Activated T-cell treated with anti-CD3 and anti-CD28 coated beads for 1 hour (primary cell): ENCODE measurements at regions not wholly inside any gene's neighbourhood (a gene's known extent, or its start where the extent isn't known, plus 50 kb on each side); places are given as distances from the start of the nearest gene placed in this dataset.
A peak's percentile ranks its signal among the peaks of the same experiment; 100 is the strongest.

Source experiments
- DNase-seq: peaks from one replicate; pipeline ENCODE4 v3.0.0-alpha.2; 2020; ENCODE audit warnings: low read depth

DNA sequence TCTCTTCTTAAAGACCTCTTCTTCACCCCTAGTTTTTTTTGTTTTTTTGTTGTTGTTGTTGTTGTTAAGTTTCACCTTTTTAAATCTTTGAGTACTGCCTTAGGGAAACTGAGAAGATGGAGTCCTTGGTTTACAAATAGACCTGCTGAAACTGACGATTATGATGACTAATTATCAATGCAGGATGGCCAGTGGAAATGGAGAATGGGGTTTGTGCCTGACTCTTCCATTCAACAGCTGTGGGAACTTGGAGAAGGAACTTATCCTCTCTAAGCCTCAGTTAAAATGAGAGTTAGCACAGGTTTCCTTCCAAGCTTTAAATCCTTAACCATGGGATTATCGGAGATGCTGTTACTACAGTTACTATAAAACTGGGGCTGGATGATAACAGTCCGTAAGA is 66.7 kb upstream of the PNMA1 start:
- no peak for DNase-seq

GRCh38 chr14:73780391-73780790 is 66.2 kb upstream of the PNMA1 start:
- no peak for DNase-seq

DNA sequence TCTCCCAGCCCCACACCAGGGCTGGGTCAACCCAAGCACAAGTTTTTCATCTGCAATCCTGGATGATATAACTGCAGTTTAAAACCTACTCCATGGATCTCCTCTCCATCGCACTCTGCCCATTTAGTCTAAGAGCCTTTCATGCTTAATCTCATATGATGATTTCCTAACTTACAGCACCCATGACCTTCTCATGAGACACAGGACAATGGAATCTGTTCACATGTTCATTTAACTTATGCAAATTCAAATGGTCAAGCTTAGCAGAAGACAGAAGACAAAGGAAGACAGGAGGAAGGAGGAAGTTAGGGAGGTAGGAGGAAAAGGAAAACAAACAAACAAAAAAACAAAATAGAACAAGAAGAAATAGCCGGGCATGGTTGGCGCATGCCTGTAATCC is 64.6 kb upstream of the PNMA1 start:
- DNase-seq: no peak

DNA sequence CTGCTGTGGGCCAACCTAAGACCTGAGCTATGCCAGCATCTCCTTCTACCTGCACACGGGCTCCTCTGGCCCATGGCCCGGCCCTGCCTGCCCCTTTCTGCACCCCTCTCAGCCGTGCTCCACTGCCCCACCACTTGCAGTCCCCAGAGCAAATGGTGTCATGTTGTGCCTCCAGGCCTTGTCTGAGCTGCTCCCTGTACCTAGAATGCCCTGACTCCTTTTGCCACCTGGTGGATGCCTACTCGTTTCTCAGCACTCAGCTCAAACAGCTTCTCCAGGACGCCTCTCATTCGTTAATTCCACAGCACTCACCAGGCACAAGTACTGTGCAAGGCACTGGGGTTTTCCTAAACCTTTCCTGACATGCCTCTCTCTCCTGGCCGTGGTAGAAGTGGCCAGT is 63.2 kb upstream of the PNMA1 start:
- no peak for DNase-seq

DNA sequence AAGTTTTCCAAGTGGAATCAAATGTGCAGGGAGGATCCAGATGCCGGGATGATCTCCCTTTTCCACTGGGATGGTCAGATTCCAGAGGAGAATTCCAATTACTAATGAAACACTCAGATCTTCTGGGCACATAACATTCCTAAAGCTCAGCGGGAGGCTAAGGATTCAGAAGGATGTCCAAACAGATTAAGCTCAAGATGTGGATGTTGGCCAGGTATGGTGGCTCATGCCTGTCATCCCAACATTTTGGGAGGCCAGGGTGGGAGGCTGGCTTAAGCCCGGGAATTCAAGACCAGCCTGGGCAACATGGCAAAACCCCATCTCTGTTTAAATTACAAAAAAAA is 62.0 kb upstream of the PNMA1 start:
- no peak for DNase-seq

DNA sequence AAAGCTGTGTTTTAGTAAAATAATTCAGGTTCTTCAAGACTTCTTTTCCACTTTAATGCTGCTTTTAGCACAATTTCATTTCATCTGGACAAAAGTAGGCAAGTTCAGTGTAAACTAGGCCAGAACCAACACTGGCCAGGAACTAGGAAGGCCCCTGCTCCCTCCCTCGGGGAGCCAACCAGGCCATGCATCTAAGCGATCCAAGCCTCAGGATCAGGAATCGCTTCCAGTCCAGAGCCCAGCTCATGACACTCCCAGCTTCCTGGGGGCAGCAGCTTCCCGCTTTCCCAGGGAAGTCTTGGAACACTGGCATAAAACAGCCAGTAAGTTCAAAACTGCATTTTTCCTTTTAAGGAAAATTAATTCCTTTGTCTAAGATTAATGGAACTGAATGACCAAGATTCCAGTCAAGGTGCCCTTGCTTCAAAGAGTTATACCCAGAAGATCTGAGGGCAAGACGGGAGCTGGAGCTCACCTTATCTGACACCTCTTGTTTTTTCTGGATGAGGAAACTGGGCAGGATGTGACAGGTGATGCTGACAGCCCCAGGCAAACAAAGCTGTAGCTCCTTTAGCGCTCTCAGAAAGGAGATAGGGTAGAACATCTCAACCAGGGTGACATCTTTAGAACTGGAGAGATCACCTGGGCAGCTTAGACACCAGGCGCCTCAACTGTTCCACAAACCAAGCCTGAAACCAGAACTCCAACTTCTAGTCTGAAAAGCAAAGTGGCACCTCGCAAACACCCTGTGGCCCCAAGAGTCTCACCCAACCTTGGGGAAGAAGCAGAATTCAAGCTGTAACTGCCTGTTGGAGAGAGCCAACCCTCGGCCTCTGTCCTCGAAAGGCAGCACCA is 61.4 kb upstream of the PNMA1 start:
- DNase-seq: no peak

- no peak for DNase-seq
Observed at GRCh38 chr14:73774671-73775070, 60.5 kb upstream of the PNMA1 start.

- DNase-seq: no peak
Observed at GRCh38 chr14:73774241-73774570, 60.0 kb upstream of the PNMA1 start.

GRCh38 chr14:73773441-73774240 is 59.5 kb upstream of the PNMA1 start:
- DNase-seq: no peak

GRCh38 chr14:73771848-73772638 is 57.9 kb upstream of the PNMA1 start:
- DNase-seq: peak; percentile 38

GRCh38 chr14:73770977-73771847 is 57.0 kb upstream of the PNMA1 start:
- DNase-seq: no peak

DNA sequence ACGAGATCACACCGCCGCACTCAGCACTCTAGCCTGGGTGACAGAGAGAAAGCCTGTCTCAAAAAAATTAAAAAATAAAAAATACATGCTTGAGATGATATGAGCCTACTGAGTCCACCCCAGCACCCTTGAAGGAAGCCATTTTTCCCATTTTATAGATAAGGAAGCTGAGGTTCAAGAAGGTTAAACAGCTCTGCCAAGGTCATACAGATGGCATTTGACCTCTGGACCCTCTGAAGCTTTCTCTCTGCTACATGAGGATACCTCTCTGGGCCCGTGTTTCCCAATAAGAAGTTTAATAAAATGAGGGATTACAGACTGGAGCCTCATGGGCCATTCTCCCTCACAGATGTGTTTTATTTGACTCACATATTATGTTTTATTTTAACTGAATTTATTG is 53.9 kb upstream of the PNMA1 start:
- no peak for DNase-seq

DNA sequence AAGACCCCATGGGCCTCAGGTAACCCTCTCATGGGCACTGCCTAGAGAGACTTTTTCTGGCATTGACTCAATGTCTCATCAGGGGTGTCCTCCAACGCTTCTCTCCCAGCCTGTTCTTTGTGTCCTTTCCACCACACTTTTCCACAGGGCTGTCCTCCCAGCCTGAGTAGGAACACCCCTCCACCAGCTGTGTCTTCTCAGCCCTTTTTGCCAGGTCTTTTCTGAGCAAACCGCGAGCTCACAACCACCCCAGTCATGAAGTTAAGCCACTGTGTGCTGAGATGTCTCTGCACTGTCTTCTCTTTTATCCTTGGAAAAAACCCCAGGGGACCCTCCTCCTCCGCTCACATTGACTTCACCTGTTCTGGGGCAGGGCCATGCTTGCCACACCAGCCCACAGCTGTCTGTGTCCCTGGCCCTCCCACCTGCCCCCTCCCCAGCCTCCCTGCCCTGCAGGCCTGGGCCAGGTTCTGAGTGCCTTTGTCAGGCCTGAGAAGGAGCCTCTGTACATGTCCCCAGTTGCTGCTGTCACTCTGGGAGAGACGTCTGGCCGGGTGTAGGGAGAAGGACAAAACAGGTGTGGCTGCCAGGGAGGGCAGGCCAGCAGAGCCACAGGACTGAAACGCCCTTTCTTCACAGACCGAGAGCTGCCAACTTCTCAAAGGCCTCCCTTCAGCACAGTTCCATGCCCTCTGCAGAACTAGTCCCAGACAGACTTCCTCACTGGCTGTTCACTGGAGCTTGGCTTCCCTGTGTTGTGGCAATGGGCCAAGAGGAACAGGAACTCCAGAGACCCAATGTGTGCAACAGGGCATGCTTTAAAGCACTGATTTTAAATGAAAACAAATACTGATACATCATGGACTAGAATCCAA is 50.5 kb upstream of the PNMA1 start:
- DNase-seq: no peak
